ENCODE measurements at regions not wholly inside any gene's neighbourhood (a gene's known extent, or its start where the extent isn't known, plus 50 kb on each side); places are given as distances from the start of the nearest gene placed in this dataset.
A peak's percentile ranks its signal among the peaks of the same experiment; 100 is the strongest.

GRCh38 chr3:135908737-135909136 lies 56.8 kb upstream of the PPP2R3A start:
- TF ChIP-seq CTCF (IDR thresholded peaks at IDR 0.05; ENCODE audit: low read depth, low read length) (no peak), POLR2A (IDR thresholded peaks at IDR 0.05; ENCODE audit: extremely low read depth, insufficient read length) (no peak), MYC (IDR thresholded peaks at IDR 0.05; ENCODE audit: low read depth, low read length) (no peak), MAX (IDR thresholded peaks at IDR 0.05; ENCODE audit: low read depth, low read length) (no peak)

GRCh38 chr3:135911110-135911509 lies 54.4 kb upstream of the PPP2R3A start:
- no peak for DNase-seq (ENCODE audit: low read depth)
- TF ChIP-seq MYC (IDR thresholded peaks at IDR 0.05; ENCODE audit: low read depth, low read length), result no peak
- no peak overlapping the region for H3K4me3 ChIP-seq (ENCODE audit: low read depth, low read length)

More at GRCh38 chr3:135908737-135909136, 56.8 kb upstream of the PPP2R3A start:
- DNase-seq (ENCODE audit: low read depth), result no peak
- no peak overlapping the region for H3K4me3 ChIP-seq (ENCODE audit: low read depth, low read length)

- TF ChIP-seq MYC (IDR thresholded peaks at IDR 0.05; ENCODE audit: low read depth, low read length) (no peak), MAX (IDR thresholded peaks at IDR 0.05; ENCODE audit: low read depth, low read length) (no peak), POLR2A (IDR thresholded peaks at IDR 0.05; ENCODE audit: extremely low read depth, insufficient read length) (no peak), CTCF (IDR thresholded peaks at IDR 0.05; ENCODE audit: low read depth, low read length) (no peak)
- peak; percentile 8 for DNase-seq (ENCODE audit: low read depth)
- no peak overlapping the region for H3K4me3 ChIP-seq (ENCODE audit: low read depth, low read length)
Observed at GRCh38 chr3:135915206-135915605, 50.3 kb upstream of the PPP2R3A start.
